IMR-90 (cell line): ENCODE measurements at regions not wholly inside any gene's neighbourhood (a gene's known extent, or its start where the extent isn't known, plus 50 kb on each side); places are given as distances from the start of the nearest gene placed in this dataset.

ENCODE experiments used
- ATAC-seq: fragments of 200-7000 bp; cut with Tn5 transposase; 2 replicates; pipeline ENCODE4 v1.9.1; 2020; ENCODE audit warnings: low read depth, mild to moderate bottlenecking, moderate library complexity
- BruUV-seq: library from RNA; stranded (reverse); fragments of 400-500 nt; replicated peaks from 2 replicates; lab custom pipeline; 2021; lab: Mats Ljungman, UMichigan
- CTCF ChIA-PET: fragments of 300-600 bp; formaldehyde crosslinking; extraction: SDS; loops from one replicate; lab custom pipeline; 2021; ENCODE audit warnings: antibody characterized with exemption; lab: Yijun Ruan, JAX
- POLR2A ChIA-PET: fragments of 300-600 bp; sonication (Branson Sonifier 250); formaldehyde crosslinking; loops from one replicate; lab custom pipeline; 2022; ENCODE audit warnings: antibody characterized with exemption; ENCODE audit not compliant: unreplicated experiment; lab: Charles Lee
- DNase-seq: peaks from one replicate; pipeline ENCODE4 v3.0.0; 2013
- H2AFZ ChIP-seq: replicated peaks from 2 replicates; pipeline ENCODE3; 2013; ENCODE audit warnings: low read length, mild to moderate bottlenecking; ENCODE audit not compliant: poor library complexity
- H2AK5ac ChIP-seq: 2 replicates; pipeline ENCODE4 v1.6.1; 2013; ENCODE audit warnings: low read depth, low read length, inconsistent platforms
- H2AK9ac ChIP-seq: replicated peaks from 2 replicates; pipeline ENCODE3; 2013; ENCODE audit warnings: mild to moderate bottlenecking, low read depth, low read length, moderate library complexity; ENCODE audit not compliant: poor library complexity
- H2BK120ac ChIP-seq: 2 replicates; pipeline ENCODE4 v1.6.1; 2013; ENCODE audit warnings: low read depth, low read length, inconsistent platforms
- H2BK15ac ChIP-seq: 3 replicates; pipeline ENCODE4 v1.6.1; 2013; ENCODE audit warnings: low read depth, low read length, inconsistent platforms
- H2BK20ac ChIP-seq: 2 replicates; pipeline ENCODE4 v1.6.1; 2013; ENCODE audit warnings: low read depth, mild to moderate bottlenecking, inconsistent platforms, low read length, moderate library complexity
- H2BK5ac ChIP-seq: 2 replicates; pipeline ENCODE4 v1.6.1; 2013; ENCODE audit warnings: mild to moderate bottlenecking, low read depth, low read length, inconsistent platforms; ENCODE audit not compliant: poor library complexity, severe bottlenecking
- H3K14ac ChIP-seq: replicated peaks from 2 replicates; pipeline ENCODE4 v1.6.1; 2013; ENCODE audit warnings: low read depth, low read length, inconsistent platforms
- H3K18ac ChIP-seq: 2 replicates; pipeline ENCODE4 v1.6.1; 2013; ENCODE audit warnings: low read depth, low read length, control low read depth
- H3K23ac ChIP-seq: 2 replicates; pipeline ENCODE4 v1.6.1; 2013; ENCODE audit warnings: low read depth, low read length, inconsistent platforms
- H3K27ac ChIP-seq: 2 replicates; pipeline ENCODE4 v1.5.1; 2013; ENCODE audit warnings: mild to moderate bottlenecking, control low read depth, low read length; ENCODE audit not compliant: insufficient read depth
- H3K27me3 ChIP-seq: 2 replicates; pipeline ENCODE4 v1.6.1; 2013; ENCODE audit warnings: low read length; ENCODE audit not compliant: control insufficient read depth, insufficient read depth
- H3K36me3 ChIP-seq: 2 replicates; pipeline ENCODE4 v1.6.1; 2013; ENCODE audit warnings: low read length, mixed read lengths; ENCODE audit not compliant: control insufficient read depth, insufficient read depth
- H3K4ac ChIP-seq: 2 replicates; pipeline ENCODE4 v1.6.1; 2013; ENCODE audit warnings: low read depth, low read length, inconsistent platforms
- H3K4me1 ChIP-seq: 2 replicates; pipeline ENCODE4 v1.6.1; 2013; ENCODE audit warnings: low read length, mixed read lengths; ENCODE audit not compliant: control insufficient read depth, insufficient read depth
- H3K4me2 ChIP-seq: 2 replicates; pipeline ENCODE4 v1.6.1; 2013; ENCODE audit warnings: low read depth, mild to moderate bottlenecking, control low read depth, low read length, moderate library complexity
- H3K4me3 ChIP-seq: 2 replicates; pipeline ENCODE4 v1.5.1; 2013; ENCODE audit warnings: low read depth, mild to moderate bottlenecking, control low read depth, low read length, moderate library complexity; ENCODE audit not compliant: insufficient read depth
- H3K56ac ChIP-seq: 2 replicates; pipeline ENCODE4 v1.6.1; 2013; ENCODE audit warnings: low read length, inconsistent platforms; ENCODE audit not compliant: insufficient read depth; ENCODE audit errors: extremely low read depth
- H3K79me1 ChIP-seq, 2 experiments: 2 replicates each; pipeline ENCODE4 v1.6.1; 2013; ENCODE audit warnings: low read length in 2 of 2, inconsistent platforms in 1 of 2, low read depth in 1 of 2
- H3K9ac ChIP-seq: 2 replicates; pipeline ENCODE4 v1.6.1; 2013; ENCODE audit warnings: low read depth, low read length, control low read depth
- H3K9me1 ChIP-seq: 2 replicates; pipeline ENCODE4 v1.6.1; 2013; ENCODE audit warnings: low read length, inconsistent platforms; ENCODE audit not compliant: insufficient read depth
- H3K9me3 ChIP-seq: 2 replicates; pipeline ENCODE4 v1.6.1; 2013; ENCODE audit warnings: low read length; ENCODE audit not compliant: control insufficient read depth, insufficient read depth
- H4K20me1 ChIP-seq: 2 replicates; pipeline ENCODE4 v1.6.1; 2013; ENCODE audit warnings: low read length, inconsistent platforms; ENCODE audit not compliant: insufficient read depth
- H4K5ac ChIP-seq: 2 replicates; pipeline ENCODE4 v1.6.1; 2013; ENCODE audit warnings: mild to moderate bottlenecking, low read depth, low read length, control low read depth
- H4K8ac ChIP-seq, 2 experiments: 2 replicates each; pipeline ENCODE4 v1.6.1; 2013; ENCODE audit warnings: low read depth in 2 of 2, low read length in 2 of 2, control low read depth in 1 of 2, inconsistent platforms in 1 of 2
- H4K91ac ChIP-seq: 2 replicates; pipeline ENCODE4 v1.6.1; 2013; ENCODE audit warnings: low read depth, low read length, inconsistent platforms; ENCODE audit not compliant: insufficient read depth
- POLR2A ChIP-seq: IDR thresholded peaks from 2 replicates; pipeline ENCODE4 v1.6.1; 2012; ENCODE audit warnings: mild to moderate bottlenecking, low read depth, low read length
- SMC3 ChIP-seq: fragments of 150-350 bp; IDR thresholded peaks from 2 replicates; pipeline ENCODE4 v1.6.1; 2016; ENCODE audit warnings: low read depth, mild to moderate bottlenecking, antibody characterized with exemption, low read length, moderate library complexity
- WGBS, 2 experiments: methylation state at CpG; one replicate each; pipeline versions ENCODE4 v1.1.5 to v1.1.7; 2013; ENCODE audit warnings: missing lambda C conversion rate in 2 of 2; ENCODE audit not compliant: insufficient read length in 1 of 2; ENCODE audit errors: extremely low coverage in 2 of 2; 5-methylcytosine and 5-hydroxymethylcytosine counted together
- dilution Hi-C: fragments of 300-500 bp; cut with HindIII; formaldehyde crosslinking; loops from one replicate; pipeline ENCODE4 v1.14.3; 2018; ENCODE audit warnings: low sequenced_read_pairs; ENCODE audit not compliant: unreplicated experiment
- in situ Hi-C: fragments of 300-500 bp; cut with MboI; formaldehyde crosslinking; loops from 3 replicates; pipeline ENCODE4 v1.14.3; 2019; ENCODE audit warnings: low sequenced_read_pairs, inconsistent platforms, mixed read lengths
- intact Hi-C: fragments of 100-400 bp; cut with micrococcal nuclease; formaldehyde crosslinking; loops from 2 replicates; pipeline ENCODE4 v1.10.0; 2022

DNA sequence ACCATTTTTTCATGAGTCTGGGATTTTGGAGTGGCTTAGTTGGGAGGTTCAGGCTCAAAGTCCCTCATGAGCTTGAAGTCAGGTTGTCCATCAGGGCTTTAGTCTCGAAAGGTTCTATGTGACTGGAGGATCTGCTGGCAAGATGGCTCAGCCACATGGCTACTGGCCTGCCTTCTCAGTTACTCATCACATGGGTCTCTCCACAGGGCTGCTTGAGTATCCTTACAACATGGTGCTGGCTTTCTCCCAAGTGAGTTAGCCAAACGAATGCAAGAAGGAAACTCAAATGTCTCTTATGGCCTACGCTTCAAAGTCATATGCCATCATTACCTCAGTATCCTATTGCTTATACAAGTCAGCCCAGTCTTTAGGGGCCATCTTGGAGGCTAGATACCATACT, 106.3 kb upstream of the VCX3B start:
- in situ Hi-C loops = loop anchor here (25.0 kb wide), 1 partner anchor 104 kb away; the partner anchor contains the start of gene VCX3B
- Histone ChIP-seq H3K79me1 (no peaks in the 10 kb centered on the region), H3K4me1 (no peaks in the 10 kb centered on the region), H4K8ac (no peak overlapping the region), H3K14ac (no peak overlapping the region), H3K18ac (no peak overlapping the region), H3K36me3 (no peaks in the 10 kb centered on the region), H2BK120ac (no peak overlapping the region), H4K5ac (no peak overlapping the region), H2BK20ac (no peak overlapping the region), H3K9me1 (no peaks in the 10 kb centered on the region), H3K56ac (no peak overlapping the region), H3K4ac (no peak overlapping the region), H3K9ac (no peak overlapping the region), H3K27me3 (no peaks in the 10 kb centered on the region), H3K27ac (no peak overlapping the region), H2AK5ac (no peak overlapping the region), H3K9me3 (peaks cover 2% of the 10 kb centered on the region), H4K20me1 (no peaks in the 10 kb centered on the region), H3K4me3 (no peak overlapping the region), H3K4me2 (no peak overlapping the region), H2AFZ (no peak overlapping the region), H2AK9ac (no peak overlapping the region), H3K23ac (no peak overlapping the region), H2BK15ac (no peak overlapping the region), H2BK5ac (no peak overlapping the region), H4K91ac (no peak overlapping the region)
- DNase-seq = no peak
- BruUV-seq = no TSS peak
- CTCF ChIA-PET = no interaction called here
- intact Hi-C loops = no loop called here
- dilution Hi-C loops = no loop called here
- POLR2A ChIA-PET = no interaction called here
- ATAC-seq = no peak
- no CpG with 5 or more reads among the region's 3 CpGs for WGBS, 2 experiments
- TF ChIP-seq POLR2A (no peak), SMC3 (no peak)
